ENCODE measurements at regions not wholly inside any gene's neighbourhood (a gene's known extent, or its start where the extent isn't known, plus 50 kb on each side); places are given as distances from the start of the nearest gene placed in this dataset.

DNA sequence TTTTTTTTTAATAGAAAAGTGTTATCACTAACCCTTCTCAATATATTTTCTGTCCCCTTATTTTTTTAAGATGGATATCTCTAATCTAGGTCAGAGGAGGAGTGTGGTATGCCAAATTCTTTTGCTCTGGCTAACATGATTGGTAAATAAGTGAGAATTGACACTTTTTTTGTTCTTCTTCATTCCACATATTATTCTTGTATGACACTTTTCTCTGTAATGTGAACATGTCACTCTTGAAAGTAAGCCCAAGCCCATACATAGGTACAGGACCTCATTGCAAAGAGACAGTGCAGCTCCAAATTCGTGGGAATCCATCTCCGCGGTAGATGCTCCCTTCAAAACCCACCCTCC, 142.5 kb upstream of the TCF21 start:
- no peaks in the 10 kb centered on the region for H3K27me3 ChIP-seq (ENCODE audit: insufficient read depth, low read length)
- H3K36me3 ChIP-seq (ENCODE audit: insufficient read depth, low read length), result no peaks in the 10 kb centered on the region
- no peak overlapping the region for H3K27ac ChIP-seq (ENCODE audit: low read depth, low read length)
- H2AFZ ChIP-seq (ENCODE audit: low read length, unreplicated experiment), result no peak overlapping the region
- H3K79me2 ChIP-seq (ENCODE audit: control insufficient read depth, insufficient read depth, low read length, unreplicated experiment), result no peaks in the 10 kb centered on the region
- peaks cover 1% of the 10 kb centered on the region for H3K4me1 ChIP-seq (ENCODE audit: control insufficient read depth, insufficient read depth, low read length, unreplicated experiment)
- H3K4me3 ChIP-seq (ENCODE audit: low read depth, low read length), result no peak overlapping the region

DNA sequence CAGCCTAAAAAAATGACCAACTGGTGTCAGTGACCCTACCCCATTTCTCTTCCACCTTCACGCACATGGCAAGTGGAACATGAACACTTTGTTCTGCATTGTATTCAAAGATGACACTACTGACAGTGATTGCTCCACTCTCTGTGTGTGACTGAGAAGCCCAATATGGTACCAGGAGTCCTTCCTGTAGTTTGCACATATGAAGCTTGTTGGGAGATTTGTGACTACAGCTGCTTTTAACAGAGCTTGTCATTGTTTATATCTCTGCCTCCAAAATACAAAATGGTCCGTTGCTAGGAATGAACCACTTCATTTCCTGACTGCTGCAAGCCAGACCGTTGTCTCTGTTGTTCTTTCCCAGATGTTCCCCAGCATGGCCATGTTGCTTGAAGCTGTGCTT, 140.3 kb upstream of the TCF21 start:
- Histone ChIP-seq H2AFZ (ENCODE audit: low read length, unreplicated experiment) (no peak overlapping the region), H3K79me2 (ENCODE audit: control insufficient read depth, insufficient read depth, low read length, unreplicated experiment) (no peaks in the 10 kb centered on the region), H3K27me3 (ENCODE audit: insufficient read depth, low read length) (no peaks in the 10 kb centered on the region), H3K4me3 (ENCODE audit: low read depth, low read length) (no peak overlapping the region), H3K36me3 (ENCODE audit: insufficient read depth, low read length) (no peaks in the 10 kb centered on the region), H3K4me1 (ENCODE audit: control insufficient read depth, insufficient read depth, low read length, unreplicated experiment) (no peaks in the 10 kb centered on the region), H3K27ac (ENCODE audit: low read depth, low read length) (no peak overlapping the region)

DNA sequence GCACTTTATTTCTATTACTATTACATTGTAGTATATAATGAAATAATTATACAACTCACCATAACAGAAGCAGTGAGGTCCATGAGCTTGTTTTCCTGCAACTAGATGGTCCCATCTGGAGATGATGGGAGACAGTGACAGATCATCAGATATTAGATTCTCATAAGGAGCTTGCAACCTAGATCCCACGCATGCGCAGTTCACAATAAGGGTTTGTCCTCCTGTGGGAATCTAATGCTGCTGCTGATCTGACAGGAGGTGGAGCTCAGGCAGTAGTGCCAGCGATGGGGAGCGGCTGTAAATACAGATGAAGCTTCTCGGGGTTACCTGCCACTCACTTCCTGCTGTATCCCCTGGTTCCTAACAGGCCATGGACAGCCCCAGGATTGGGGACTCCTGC, 139.5 kb upstream of the TCF21 start:
- no peaks in the 10 kb centered on the region for H3K27me3 ChIP-seq (ENCODE audit: insufficient read depth, low read length)
- H2AFZ ChIP-seq (ENCODE audit: low read length, unreplicated experiment), result no peak overlapping the region
- H3K27ac ChIP-seq (ENCODE audit: low read depth, low read length), result no peak overlapping the region
- H3K79me2 ChIP-seq (ENCODE audit: control insufficient read depth, insufficient read depth, low read length, unreplicated experiment), result no peaks in the 10 kb centered on the region
- no peak overlapping the region for H3K4me3 ChIP-seq (ENCODE audit: low read depth, low read length)
- no peaks in the 10 kb centered on the region for H3K36me3 ChIP-seq (ENCODE audit: insufficient read depth, low read length)
- no peaks in the 10 kb centered on the region for H3K4me1 ChIP-seq (ENCODE audit: control insufficient read depth, insufficient read depth, low read length, unreplicated experiment)

DNA sequence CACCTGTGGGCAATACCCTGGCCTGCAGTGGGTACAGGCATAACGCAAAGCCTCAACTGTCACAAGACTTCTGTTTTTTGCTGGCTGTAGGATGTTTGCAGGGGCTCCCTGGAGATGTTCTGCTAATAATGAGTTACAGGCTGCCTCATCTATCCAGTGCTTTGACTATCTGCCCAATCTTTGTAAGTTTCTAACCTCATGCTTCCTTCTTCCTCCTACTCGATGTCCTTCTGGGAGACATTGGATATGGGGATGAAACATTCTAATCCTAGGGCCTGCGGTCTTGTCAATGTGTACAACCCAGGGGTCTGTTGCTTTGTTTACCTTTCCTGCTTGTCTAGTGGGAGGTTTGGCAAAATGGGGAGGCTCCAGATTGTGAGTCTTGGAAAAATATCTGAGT, 136.8 kb upstream of the TCF21 start:
- Histone ChIP-seq H2AFZ (ENCODE audit: low read length, unreplicated experiment) (no peak overlapping the region), H3K4me1 (ENCODE audit: control insufficient read depth, insufficient read depth, low read length, unreplicated experiment) (peaks cover 22% of the 10 kb centered on the region), H3K79me2 (ENCODE audit: control insufficient read depth, insufficient read depth, low read length, unreplicated experiment) (no peaks in the 10 kb centered on the region), H3K36me3 (ENCODE audit: insufficient read depth, low read length) (no peaks in the 10 kb centered on the region), H3K27ac (ENCODE audit: low read depth, low read length) (no peak overlapping the region), H3K27me3 (ENCODE audit: insufficient read depth, low read length) (no peaks in the 10 kb centered on the region), H3K4me3 (ENCODE audit: low read depth, low read length) (no peak overlapping the region)

- Histone ChIP-seq H3K4me3 (ENCODE audit: low read depth, low read length) (no peak overlapping the region), H3K27ac (ENCODE audit: low read depth, low read length) (no peak overlapping the region), H3K79me2 (ENCODE audit: control insufficient read depth, insufficient read depth, low read length, unreplicated experiment) (no peaks in the 10 kb centered on the region), H3K4me1 (ENCODE audit: control insufficient read depth, insufficient read depth, low read length, unreplicated experiment) (peaks cover 29% of the 10 kb centered on the region), H2AFZ (ENCODE audit: low read length, unreplicated experiment) (no peak overlapping the region), H3K36me3 (ENCODE audit: insufficient read depth, low read length) (no peaks in the 10 kb centered on the region), H3K27me3 (ENCODE audit: insufficient read depth, low read length) (no peaks in the 10 kb centered on the region)
Observed at GRCh38 chr6:133753756-133754155, 135.2 kb upstream of the TCF21 start.

DNA sequence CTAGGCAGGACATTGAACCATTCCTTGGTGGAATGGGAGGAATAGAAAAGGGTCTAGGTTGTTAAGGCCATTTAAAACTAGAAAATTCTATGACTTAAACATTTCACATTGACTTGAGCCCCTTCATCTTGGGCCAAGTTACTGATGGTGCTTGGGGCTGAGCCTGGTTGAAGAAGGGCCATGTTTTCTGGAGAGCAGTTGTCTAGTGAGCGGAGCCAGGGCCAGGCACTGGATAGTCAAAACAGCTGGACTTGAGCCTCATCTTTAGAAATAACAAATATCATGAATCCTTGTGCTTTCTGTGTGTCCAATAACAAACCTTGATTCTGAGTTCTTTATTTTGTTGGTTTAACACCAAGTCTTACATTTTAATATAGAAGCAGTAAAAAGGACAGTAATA, 134.6 kb upstream of the TCF21 start:
- Histone ChIP-seq H3K36me3 (ENCODE audit: insufficient read depth, low read length) (no peaks in the 10 kb centered on the region), H3K4me1 (ENCODE audit: control insufficient read depth, insufficient read depth, low read length, unreplicated experiment) (peaks cover 34% of the 10 kb centered on the region), H2AFZ (ENCODE audit: low read length, unreplicated experiment) (no peak overlapping the region), H3K27me3 (ENCODE audit: insufficient read depth, low read length) (no peaks in the 10 kb centered on the region), H3K79me2 (ENCODE audit: control insufficient read depth, insufficient read depth, low read length, unreplicated experiment) (no peaks in the 10 kb centered on the region), H3K4me3 (ENCODE audit: low read depth, low read length) (no peak overlapping the region), H3K27ac (ENCODE audit: low read depth, low read length) (no peak overlapping the region)

DNA sequence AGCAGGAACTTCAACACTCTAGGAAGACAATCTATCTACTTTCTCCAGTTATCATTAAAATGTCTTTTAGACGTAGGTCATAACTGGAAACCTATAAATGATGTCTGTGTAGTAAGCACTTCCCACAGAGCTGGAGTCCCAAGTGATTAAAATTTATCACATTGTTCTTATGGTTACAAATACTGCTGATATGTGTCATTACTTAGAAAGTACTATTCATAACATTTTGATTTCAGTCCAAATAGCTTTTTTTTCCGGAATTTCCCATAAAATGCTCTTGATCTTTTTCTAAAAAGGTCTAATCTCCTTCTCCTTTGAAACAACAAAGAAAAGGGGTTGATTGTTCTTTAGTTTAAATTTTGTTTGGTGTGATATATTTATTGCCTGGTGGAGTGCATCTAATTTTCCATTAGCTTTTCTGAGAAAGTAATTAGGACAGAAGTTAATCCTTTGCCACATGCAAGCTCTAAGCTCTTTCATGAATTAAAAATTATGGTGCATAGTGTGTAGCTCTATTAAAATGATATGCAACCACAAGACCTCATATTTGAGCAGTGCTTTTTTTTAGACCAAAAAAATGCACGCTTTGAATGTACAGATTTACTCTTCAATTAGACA, 132.7 kb upstream of the TCF21 start:
- peaks cover 42% of the 10 kb centered on the region for H3K4me1 ChIP-seq (ENCODE audit: control insufficient read depth, insufficient read depth, low read length, unreplicated experiment)
- peak overlapping the region; percentile 79 for H3K27ac ChIP-seq (ENCODE audit: low read depth, low read length)
- H3K4me3 ChIP-seq (ENCODE audit: low read depth, low read length), result no peak overlapping the region
- no peaks in the 10 kb centered on the region for H3K79me2 ChIP-seq (ENCODE audit: control insufficient read depth, insufficient read depth, low read length, unreplicated experiment)
- no peaks in the 10 kb centered on the region for H3K36me3 ChIP-seq (ENCODE audit: insufficient read depth, low read length)
- no peaks in the 10 kb centered on the region for H3K27me3 ChIP-seq (ENCODE audit: insufficient read depth, low read length)
- peak overlapping the region; percentile 46 for H2AFZ ChIP-seq (ENCODE audit: low read length, unreplicated experiment)

GRCh38 chr6:133757335-133757734, 131.6 kb upstream of the TCF21 start:
- no peaks in the 10 kb centered on the region for H3K36me3 ChIP-seq (ENCODE audit: insufficient read depth, low read length)
- peak overlapping the region; percentile 79; the same call in 1 of the 2 replicates for H3K27ac ChIP-seq (ENCODE audit: low read depth, low read length)
- no peaks in the 10 kb centered on the region for H3K79me2 ChIP-seq (ENCODE audit: control insufficient read depth, insufficient read depth, low read length, unreplicated experiment)
- H3K4me3 ChIP-seq (ENCODE audit: low read depth, low read length), result no peak overlapping the region
- H3K27me3 ChIP-seq (ENCODE audit: insufficient read depth, low read length), result no peaks in the 10 kb centered on the region
- no peak overlapping the region for H2AFZ ChIP-seq (ENCODE audit: low read length, unreplicated experiment)
- H3K4me1 ChIP-seq (ENCODE audit: control insufficient read depth, insufficient read depth, low read length, unreplicated experiment), result peaks cover 52% of the 10 kb centered on the region

DNA sequence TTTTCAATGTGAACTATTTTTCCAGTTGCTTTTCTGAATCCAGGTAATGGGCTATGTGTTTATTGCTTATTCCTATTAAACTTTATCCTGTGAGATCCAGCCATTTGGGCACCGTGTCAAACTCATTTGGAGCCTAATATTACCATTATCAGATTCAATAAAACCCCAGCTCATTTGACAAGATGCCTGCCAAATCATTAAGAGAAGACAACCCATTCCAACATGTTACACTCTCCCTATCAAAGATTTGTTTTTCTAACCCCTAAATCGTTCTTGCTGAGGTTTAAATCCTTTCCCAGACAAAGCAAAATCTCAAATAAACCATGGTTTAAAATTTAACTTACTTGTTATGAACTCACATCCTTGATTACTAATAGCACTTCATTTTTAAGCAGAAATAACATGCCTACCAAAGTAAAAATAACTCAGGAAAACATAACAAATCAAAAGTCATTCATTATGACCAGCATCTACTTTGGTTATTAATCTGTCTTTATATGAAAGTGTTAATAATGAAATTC, 130.0 kb upstream of the TCF21 start:
- Histone ChIP-seq H3K36me3 (ENCODE audit: insufficient read depth, low read length) (no peaks in the 10 kb centered on the region), H3K27ac (ENCODE audit: low read depth, low read length) (no peak overlapping the region), H3K79me2 (ENCODE audit: control insufficient read depth, insufficient read depth, low read length, unreplicated experiment) (no peaks in the 10 kb centered on the region), H3K4me3 (ENCODE audit: low read depth, low read length) (no peak overlapping the region), H3K27me3 (ENCODE audit: insufficient read depth, low read length) (no peaks in the 10 kb centered on the region), H3K4me1 (ENCODE audit: control insufficient read depth, insufficient read depth, low read length, unreplicated experiment) (peaks cover 60% of the 10 kb centered on the region), H2AFZ (ENCODE audit: low read length, unreplicated experiment) (no peak overlapping the region)

DNA sequence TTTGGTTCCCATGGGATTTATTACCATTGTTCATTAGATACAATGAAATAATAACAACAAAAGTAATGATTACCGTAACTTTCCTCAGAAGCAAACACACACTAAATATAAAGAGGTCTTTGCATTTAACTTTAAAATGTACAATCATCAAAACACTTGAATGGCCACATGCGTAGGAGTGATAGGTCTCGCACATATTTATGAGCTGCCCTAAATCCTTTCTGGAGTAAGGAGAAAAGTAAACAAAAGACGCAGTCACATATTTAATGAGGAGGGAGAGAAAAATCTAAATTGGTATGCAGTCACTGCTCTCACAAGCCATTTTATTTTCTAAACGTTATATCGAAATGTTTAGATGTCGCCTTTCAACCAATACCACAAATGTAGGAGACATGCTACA, 129.4 kb upstream of the TCF21 start:
- Histone ChIP-seq H3K36me3 (ENCODE audit: insufficient read depth, low read length) (no peaks in the 10 kb centered on the region), H3K79me2 (ENCODE audit: control insufficient read depth, insufficient read depth, low read length, unreplicated experiment) (no peaks in the 10 kb centered on the region), H2AFZ (ENCODE audit: low read length, unreplicated experiment) (no peak overlapping the region), H3K27me3 (ENCODE audit: insufficient read depth, low read length) (no peaks in the 10 kb centered on the region), H3K4me1 (ENCODE audit: control insufficient read depth, insufficient read depth, low read length, unreplicated experiment) (peaks cover 66% of the 10 kb centered on the region), H3K27ac (ENCODE audit: low read depth, low read length) (no peak overlapping the region), H3K4me3 (ENCODE audit: low read depth, low read length) (no peak overlapping the region)

DNA sequence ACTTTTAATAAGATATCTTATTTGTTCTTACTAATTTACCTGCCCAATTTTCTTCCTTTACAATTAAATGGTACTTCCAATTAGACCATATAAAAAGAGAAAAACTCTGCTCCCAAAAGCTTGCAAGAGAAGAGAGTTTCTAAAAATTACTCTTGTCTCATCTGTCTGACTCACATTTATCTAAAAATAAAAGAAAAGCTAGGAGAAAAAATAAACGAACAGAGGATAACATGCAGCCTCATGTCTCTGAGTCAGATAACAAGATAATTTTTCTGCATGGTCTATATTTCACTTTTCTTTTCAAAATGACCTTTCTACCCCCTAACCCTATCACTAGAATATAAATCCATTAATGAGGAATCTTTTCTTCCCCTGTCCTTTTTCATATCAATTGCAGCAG, 127.2 kb upstream of the TCF21 start:
- Histone ChIP-seq H2AFZ (ENCODE audit: low read length, unreplicated experiment) (peak overlapping the region; percentile 59), H3K4me3 (ENCODE audit: low read depth, low read length) (no peak overlapping the region), H3K79me2 (ENCODE audit: control insufficient read depth, insufficient read depth, low read length, unreplicated experiment) (no peaks in the 10 kb centered on the region), H3K4me1 (ENCODE audit: control insufficient read depth, insufficient read depth, low read length, unreplicated experiment) (peaks cover 55% of the 10 kb centered on the region), H3K27ac (ENCODE audit: low read depth, low read length) (peak overlapping the region; percentile 73), H3K27me3 (ENCODE audit: insufficient read depth, low read length) (no peaks in the 10 kb centered on the region), H3K36me3 (ENCODE audit: insufficient read depth, low read length) (no peaks in the 10 kb centered on the region)

All from ACC112 (cell line).